GM12872 (cell line): ENCODE measurements at regions not wholly inside any gene's neighbourhood (a gene's known extent, or its start where the extent isn't known, plus 50 kb on each side); places are given as distances from the start of the nearest gene placed in this dataset.

Source experiments
- TF ChIP-seq, protein P1 (sequence below): IDR thresholded peaks from 3 replicates; pipeline ENCODE4 v1.5.1; 2011; ENCODE audit warnings: low read depth, mild to moderate bottlenecking, low read length, moderate library complexity; ENCODE audit not compliant: insufficient read depth

GRCh38 chr13:42706286-42706685 lies 75.1 kb upstream of the FAM216B start:
- TF ChIP-seq, protein P1, sequence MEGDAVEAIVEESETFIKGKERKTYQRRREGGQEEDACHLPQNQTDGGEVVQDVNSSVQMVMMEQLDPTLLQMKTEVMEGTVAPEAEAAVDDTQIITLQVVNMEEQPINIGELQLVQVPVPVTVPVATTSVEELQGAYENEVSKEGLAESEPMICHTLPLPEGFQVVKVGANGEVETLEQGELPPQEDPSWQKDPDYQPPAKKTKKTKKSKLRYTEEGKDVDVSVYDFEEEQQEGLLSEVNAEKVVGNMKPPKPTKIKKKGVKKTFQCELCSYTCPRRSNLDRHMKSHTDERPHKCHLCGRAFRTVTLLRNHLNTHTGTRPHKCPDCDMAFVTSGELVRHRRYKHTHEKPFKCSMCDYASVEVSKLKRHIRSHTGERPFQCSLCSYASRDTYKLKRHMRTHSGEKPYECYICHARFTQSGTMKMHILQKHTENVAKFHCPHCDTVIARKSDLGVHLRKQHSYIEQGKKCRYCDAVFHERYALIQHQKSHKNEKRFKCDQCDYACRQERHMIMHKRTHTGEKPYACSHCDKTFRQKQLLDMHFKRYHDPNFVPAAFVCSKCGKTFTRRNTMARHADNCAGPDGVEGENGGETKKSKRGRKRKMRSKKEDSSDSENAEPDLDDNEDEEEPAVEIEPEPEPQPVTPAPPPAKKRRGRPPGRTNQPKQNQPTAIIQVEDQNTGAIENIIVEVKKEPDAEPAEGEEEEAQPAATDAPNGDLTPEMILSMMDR: no peak

DNA sequence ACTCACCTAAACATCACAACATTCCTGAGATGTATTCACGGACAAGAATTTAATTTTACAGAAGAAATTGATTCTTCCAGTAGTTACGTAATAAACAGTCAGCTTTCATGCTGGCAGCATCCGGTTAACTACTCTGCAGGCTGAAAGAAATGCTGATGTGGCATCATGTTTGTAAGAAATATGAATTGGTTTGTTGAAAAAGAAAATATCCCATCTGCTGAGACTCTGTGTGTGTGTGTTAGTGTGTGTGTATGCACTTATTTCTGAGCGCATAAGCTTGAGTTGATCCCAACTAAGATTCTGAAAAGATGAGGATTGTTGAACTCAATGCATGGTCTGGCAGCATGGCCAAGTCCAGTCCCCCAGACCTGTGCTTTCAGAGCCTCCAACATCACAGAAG lies 74.3 kb upstream of the FAM216B start:
- TF ChIP-seq, protein P1: no peak

GRCh38 chr13:42707586-42707985 lies 73.8 kb upstream of the FAM216B start:
- TF ChIP-seq, protein P1: no peak

DNA sequence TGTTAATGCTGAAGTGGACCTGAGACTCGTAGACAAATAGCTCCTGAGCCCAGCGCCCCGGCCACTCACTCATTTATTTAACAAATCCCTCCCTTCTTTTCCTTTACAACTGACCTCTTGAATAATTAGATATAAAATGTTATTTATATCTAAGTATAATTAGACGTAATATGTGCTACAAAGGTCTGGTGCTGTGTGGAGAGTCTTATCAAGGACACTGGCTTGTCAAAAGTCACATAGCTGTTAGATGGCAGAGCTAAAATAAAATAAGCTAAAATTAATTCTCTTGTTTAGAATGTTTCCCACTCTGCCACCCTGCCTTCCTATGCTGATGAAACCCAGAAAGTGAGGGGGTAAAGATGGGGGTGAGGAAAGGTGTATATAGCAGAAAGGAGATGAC lies 73.0 kb upstream of the FAM216B start:
- TF ChIP-seq, protein P1: no peak

DNA sequence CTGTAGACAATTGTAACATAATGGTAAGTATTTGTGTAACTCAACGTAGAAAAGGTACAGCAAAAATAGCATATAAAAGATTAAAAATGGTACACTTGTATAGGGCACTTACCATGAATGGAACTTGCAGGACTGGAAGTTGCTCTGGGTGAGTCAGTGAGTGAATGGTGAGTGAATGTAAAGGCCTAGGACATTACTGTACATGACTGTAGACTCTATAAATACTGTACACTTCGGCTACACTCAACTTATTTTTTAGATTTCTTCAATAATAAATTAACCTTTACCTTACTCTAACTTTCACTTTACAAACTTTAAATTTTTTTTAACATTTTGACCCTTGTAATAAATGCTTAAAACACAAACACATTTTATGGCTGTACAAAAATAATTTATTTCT lies 72.1 kb upstream of the FAM216B start:
- TF ChIP-seq, protein P1: no peak

DNA sequence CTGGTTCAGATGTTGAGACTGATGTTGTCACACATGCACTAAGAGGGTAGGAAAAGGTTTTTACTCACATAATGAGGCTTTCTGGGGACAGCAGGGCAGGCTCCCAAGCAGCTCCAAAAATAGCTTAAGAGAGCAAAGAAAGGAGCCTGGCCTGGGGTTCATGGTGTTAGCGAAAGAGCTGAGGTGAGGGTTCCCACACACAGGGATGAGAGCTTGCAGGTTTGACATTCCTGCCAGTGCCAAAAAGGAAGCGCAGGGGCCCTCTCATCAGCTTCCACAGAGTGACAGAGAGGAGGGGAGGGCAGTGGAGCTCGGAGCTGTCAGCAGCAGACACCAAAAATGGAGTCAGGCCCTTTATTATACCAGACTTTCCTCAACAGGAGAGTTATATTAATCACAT lies 65.5 kb upstream of the FAM216B start:
- TF ChIP-seq, protein P1: no peak

GRCh38 chr13:42717176-42717575 lies 64.2 kb upstream of the FAM216B start:
- TF ChIP-seq, protein P1: no peak
